Testis (tissue), 2 donors: ENCODE measurements at regions not wholly inside any gene's neighbourhood (a gene's known extent, or its start where the extent isn't known, plus 50 kb on each side); places are given as distances from the start of the nearest gene placed in this dataset.

Experiments used
- CTCF ChIP-seq, 3 experiments: fragments of 450-650 bp in 2 of 3; fragments of 200-600 bp in 1 of 3; sonication (generic) in 1 of 3; IDR thresholded peaks; one replicate each; pipeline ENCODE4 v1.5.1; 2016 to 2019; ENCODE audit warnings: antibody characterized with exemption in 3 of 3, mild to moderate bottlenecking in 2 of 3, moderate library complexity in 1 of 3
- POLR2A ChIP-seq: fragments of 450-650 bp; IDR thresholded peaks from one replicate; pipeline ENCODE4 v1.6.1; 2017; ENCODE audit warnings: antibody characterized with exemption, mild to moderate bottlenecking, moderate library complexity

GRCh38 chr13:87903553-87903952, 232.4 kb downstream of the SLITRK5 start:
- TF ChIP-seq CTCF (IDR thresholded peaks at IDR 0.05) (no peak), POLR2A (no peak)
